ENCODE measurements at regions not wholly inside any gene's neighbourhood (a gene's known extent, or its start where the extent isn't known, plus 50 kb on each side); places are given as distances from the start of the nearest gene placed in this dataset.

GRCh38 chr2:80852808-80853139 is 548.2 kb upstream of the LRRTM1 start:
- peak; percentile 42 to 81 for DNase-seq

- DNase-seq = no peak
Measured at GRCh38 chr2:80852079-80852807, 547.7 kb upstream of the LRRTM1 start.

DNA sequence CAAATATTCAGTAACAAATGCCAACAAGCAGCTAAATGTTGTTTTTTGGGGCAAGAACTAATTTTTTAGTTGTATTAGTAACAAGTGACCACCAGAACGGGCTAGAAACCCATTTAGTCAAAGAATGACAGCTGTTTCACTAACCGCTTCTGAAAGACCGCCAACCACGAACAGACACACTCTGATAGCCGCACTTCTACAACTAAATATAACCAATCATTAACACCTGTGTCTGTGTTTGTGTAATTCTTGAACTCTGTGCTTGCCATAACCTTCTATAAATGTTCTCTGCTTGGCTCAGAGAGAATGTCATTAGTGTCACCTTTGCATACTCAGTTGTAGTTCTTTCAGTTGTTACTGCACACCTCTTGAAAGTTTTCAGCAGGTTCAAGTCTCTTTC is 526.3 kb upstream of the LRRTM1 start:
- DNase-seq = no peak

- peak in 1 of 2 experiments; percentile 49 for DNase-seq
Measured at GRCh38 chr2:80822999-80823398, 518.4 kb upstream of the LRRTM1 start.

DNA sequence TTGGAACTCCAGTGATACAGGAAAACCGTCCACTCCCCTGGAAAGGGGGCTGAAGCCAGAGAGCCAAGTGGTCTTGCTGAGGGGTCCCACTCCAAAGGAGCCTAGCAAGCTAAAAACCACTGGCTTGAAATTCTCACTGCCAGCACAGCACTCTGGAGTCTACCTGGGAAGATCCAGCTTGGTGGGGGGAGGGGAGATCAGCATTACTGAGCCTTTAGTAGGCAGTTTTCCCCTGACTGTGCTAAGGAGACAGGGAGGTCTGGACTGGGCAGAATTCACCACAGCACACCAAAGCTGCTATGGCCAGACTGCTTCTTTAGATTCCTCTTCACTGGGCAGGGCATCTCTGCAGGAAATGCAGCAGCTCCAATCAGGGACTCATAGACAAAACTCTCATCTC is 510.7 kb upstream of the LRRTM1 start:
- DNase-seq = no peak

GRCh38 chr2:80786584-80786983 is 482.0 kb upstream of the LRRTM1 start:
- DNase-seq = no peak

DNA sequence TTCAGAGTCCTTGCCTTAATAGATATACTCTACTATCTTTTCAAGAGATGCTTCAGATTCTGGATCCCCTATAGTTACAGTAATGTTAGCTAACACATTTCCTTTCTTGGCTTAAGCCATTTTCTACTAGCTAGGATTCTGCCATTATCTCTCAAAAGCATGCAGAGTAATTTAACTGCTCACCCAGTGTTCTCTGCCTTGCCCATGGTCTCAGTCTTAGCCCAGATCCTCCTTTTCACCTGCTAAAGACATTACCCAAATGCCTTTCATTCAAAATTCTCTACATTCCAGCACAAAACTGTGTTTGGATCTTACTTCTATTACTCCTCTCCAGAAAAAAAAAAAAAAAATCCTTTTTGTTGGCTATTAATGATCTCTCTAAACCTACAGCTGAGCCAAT is 474.2 kb upstream of the LRRTM1 start:
- DNase-seq = no peak

DNA sequence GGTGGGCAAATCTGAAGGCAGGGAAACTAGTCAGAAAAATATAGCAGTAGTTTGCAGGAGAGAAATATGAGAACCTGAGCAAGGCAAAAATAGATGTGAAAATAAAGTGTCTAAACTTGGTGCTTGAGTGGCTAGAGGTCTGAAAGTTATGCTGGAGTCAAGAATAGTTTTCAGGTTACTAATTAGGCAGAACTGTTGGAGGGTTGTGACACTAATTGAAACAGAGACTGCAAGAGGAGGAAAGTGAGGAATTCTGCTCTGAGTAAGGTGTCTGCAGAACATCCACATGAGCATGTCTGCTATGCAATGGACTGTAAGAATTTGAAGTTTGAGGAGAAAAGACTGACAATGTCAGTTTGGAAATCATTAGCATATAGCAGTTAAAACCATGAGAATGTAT is 444.0 kb upstream of the LRRTM1 start:
- DNase-seq = no peak

GRCh38 chr2:80737047-80737446 is 432.5 kb upstream of the LRRTM1 start:
- no peak for DNase-seq

- DNase-seq = no peak
Measured at GRCh38 chr2:80725001-80725400, 420.4 kb upstream of the LRRTM1 start.

DNA sequence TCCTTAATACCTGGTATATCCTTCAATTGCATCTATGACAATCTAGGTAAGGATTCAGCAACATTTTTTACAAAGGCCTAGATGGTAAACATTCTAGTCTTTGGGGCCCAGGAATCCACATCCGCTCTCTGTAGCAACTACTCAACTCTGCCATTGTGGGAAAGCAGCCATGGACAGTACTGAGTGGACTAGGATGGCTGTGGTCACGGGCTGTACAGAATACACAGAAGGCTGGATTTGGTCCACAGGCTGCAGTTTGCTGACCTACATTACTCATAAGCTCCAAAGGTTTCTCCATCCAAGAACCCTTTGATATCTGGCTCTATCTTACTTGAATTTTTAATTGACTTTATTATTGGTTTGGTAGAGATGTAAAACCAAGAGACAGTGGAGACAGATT is 418.3 kb upstream of the LRRTM1 start:
- DNase-seq = no peak

GRCh38 chr2:80719607-80720006 is 415.1 kb upstream of the LRRTM1 start:
- DNase-seq = no peak

DNA sequence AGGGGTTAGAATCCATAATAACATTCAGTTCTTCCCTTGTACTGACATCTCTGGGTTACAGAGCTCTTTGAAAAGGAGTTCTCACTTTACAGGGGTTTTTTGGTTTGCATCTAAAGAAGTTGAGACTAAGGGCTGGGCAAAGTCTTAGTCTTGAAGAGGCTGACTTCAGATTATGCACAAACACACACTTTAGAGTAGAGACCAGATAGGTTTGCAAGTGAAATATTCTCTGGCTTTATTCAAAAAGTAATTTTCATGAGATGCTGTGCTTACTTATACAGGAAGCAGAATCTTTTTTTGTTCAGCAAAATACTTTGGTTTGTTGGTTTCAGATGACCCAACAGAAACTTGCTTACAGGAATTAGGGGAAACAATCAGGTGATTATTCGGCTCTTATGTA is 410.9 kb upstream of the LRRTM1 start:
- no peak for DNase-seq

- DNase-seq = no peak
Measured at GRCh38 chr2:80711915-80712314, 407.4 kb upstream of the LRRTM1 start.

- no peak for DNase-seq
Measured at GRCh38 chr2:80706951-80707350, 402.4 kb upstream of the LRRTM1 start.

GRCh38 chr2:80706541-80706940 is 402.0 kb upstream of the LRRTM1 start:
- no peak for DNase-seq

DNA sequence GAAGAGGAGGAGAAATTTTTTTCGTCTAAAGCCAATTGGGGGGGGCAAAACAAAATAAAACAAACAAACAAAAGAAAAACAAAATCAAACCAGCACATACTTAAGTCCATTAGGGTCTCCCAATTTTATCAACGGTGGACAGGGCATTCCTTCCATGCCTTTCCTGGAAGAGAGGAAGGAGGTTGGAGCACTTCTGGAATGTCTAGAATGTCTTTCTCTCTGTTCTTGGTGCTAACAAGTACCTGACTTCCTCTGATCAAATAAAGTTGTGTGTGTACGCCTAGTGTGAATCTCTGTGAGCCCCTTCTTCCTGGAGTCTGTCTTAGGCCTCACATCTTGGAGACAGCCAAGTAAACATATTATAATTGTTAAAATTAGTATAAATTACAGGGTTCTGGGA is 399.0 kb upstream of the LRRTM1 start:
- no peak for DNase-seq

DNA sequence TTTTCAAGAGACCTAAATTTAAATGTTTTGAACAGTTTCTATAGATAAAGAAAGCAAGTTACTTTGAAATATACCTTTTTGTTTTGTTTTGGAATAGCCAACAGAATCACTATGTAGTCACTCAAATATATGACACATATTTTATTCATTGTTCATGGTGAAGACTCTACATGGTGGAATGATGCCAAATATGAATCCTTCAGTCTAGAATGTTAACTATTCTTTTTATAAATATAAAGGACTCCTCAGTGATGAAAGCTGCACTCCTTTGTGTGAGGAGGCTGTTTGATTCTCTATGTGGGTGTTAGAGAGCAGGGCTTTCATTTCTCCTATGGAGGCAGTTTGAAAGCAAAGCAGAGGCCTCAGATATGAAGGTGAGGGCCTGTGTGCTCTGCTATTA is 396.4 kb upstream of the LRRTM1 start:
- DNase-seq = no peak

Measured in NCI-H524 (cell line).